ENCODE measurements at regions not wholly inside any gene's neighbourhood (a gene's known extent, or its start where the extent isn't known, plus 50 kb on each side); places are given as distances from the start of the nearest gene placed in this dataset.

- TF ChIP-seq CTCF (IDR thresholded peaks at IDR 0.05; ENCODE audit: low read depth, low read length, missing input control) = no peak
Measured at GRCh38 chr12:47297993-47298392, 218.2 kb upstream of the AMIGO2 start (continued).

- Histone ChIP-seq H3K9me3 (ENCODE audit: control insufficient read depth in 4 of 4, low read length in 3 of 4) (no peaks in the 10 kb centered on the region), H3K4me3 (ENCODE audit: low read depth in 1 of 3, low read length in 3 of 3) (no peak overlapping the region), H3K4me1 (ENCODE audit: control insufficient read depth in 4 of 4, insufficient read depth in 4 of 4, low read length in 3 of 4) (no peaks in the 10 kb centered on the region), H3K27ac (ENCODE audit: low read depth in 1 of 2, low read length in 2 of 2) (no peak overlapping the region), H3K27me3 (ENCODE audit: control insufficient read depth in 4 of 4, insufficient read depth in 4 of 4, low read length in 3 of 4) (no peaks in the 10 kb centered on the region), H3K36me3 (ENCODE audit: control insufficient read depth in 4 of 4, insufficient read depth in 3 of 4, low read depth in 1 of 4, low read length in 3 of 4) (no peaks in the 10 kb centered on the region), H3K9ac (ENCODE audit: low read depth in 1 of 2, low read length in 2 of 2) (no peak overlapping the region)
- DNase-seq (ENCODE audit: low spot score) = no peak
- no peak for TF ChIP-seq FOXA1 (IDR thresholded peaks at IDR 0.05)
- no peak for TF ChIP-seq EGR1 (IDR thresholded peaks at IDR 0.05; ENCODE audit: low read depth in 2 of 2)
- no peak for TF ChIP-seq GABPA (IDR thresholded peaks at IDR 0.05 in 1 of 2, conservative IDR thresholded peaks at IDR 0.05 in 1 of 2)
- no peak for TF ChIP-seq HNF4A (conservative IDR thresholded peaks at IDR 0.05)
Measured at GRCh38 chr12:47296828-47297227, 217.1 kb upstream of the AMIGO2 start.

GRCh38 chr12:47293406-47293805 lies 213.6 kb upstream of the AMIGO2 start:
- H3K27me3 ChIP-seq (ENCODE audit: control insufficient read depth in 4 of 4, insufficient read depth in 4 of 4, low read length in 3 of 4) = no peaks in the 10 kb centered on the region
- no peaks in the 10 kb centered on the region for H3K36me3 ChIP-seq (ENCODE audit: control insufficient read depth in 4 of 4, insufficient read depth in 3 of 4, low read depth in 1 of 4, low read length in 3 of 4)
- no peak overlapping the region for H3K27ac ChIP-seq (ENCODE audit: low read depth in 1 of 2, low read length in 2 of 2)
- DNase-seq (ENCODE audit: low spot score) = no peak
- H3K9me3 ChIP-seq (ENCODE audit: control insufficient read depth in 4 of 4, low read length in 3 of 4) = no peaks in the 10 kb centered on the region
- WGBS = 97% methylated on average over 13 of the region's 13 CpGs
- H3K4me3 ChIP-seq (ENCODE audit: low read depth in 1 of 3, low read length in 3 of 3) = no peak overlapping the region
- H3K9ac ChIP-seq (ENCODE audit: low read depth in 1 of 2, low read length in 2 of 2) = no peak overlapping the region
- no peak for TF ChIP-seq MAX (IDR thresholded peaks at IDR 0.05)
- no peak for TF ChIP-seq SP1 (IDR thresholded peaks at IDR 0.05)
- no peak for TF ChIP-seq NR2F2 (IDR thresholded peaks at IDR 0.05)
- no peak for TF ChIP-seq ZBTB33 (IDR thresholded peaks at IDR 0.05)
- TF ChIP-seq FOXA2 (IDR thresholded peaks at IDR 0.05) = no peak
- no peak for TF ChIP-seq JUND (IDR thresholded peaks at IDR 0.05)
- no peak for TF ChIP-seq CTCF (IDR thresholded peaks at IDR 0.05; ENCODE audit: low read depth, low read length, missing input control)
- TF ChIP-seq ATF3 (IDR thresholded peaks at IDR 0.05) = no peak
- no peak for TF ChIP-seq EGR1 (IDR thresholded peaks at IDR 0.05; ENCODE audit: low read depth in 2 of 2)
- TF ChIP-seq RAD21 (IDR thresholded peaks at IDR 0.05) = no peak
- no peak for TF ChIP-seq REST (IDR thresholded peaks at IDR 0.05)
- no peak for TF ChIP-seq RXRA (IDR thresholded peaks at IDR 0.05)
- TF ChIP-seq FOXA1 (IDR thresholded peaks at IDR 0.05) = no peak
- H3K4me1 ChIP-seq (ENCODE audit: control insufficient read depth in 4 of 4, insufficient read depth in 4 of 4, low read length in 3 of 4) = no peaks in the 10 kb centered on the region
